Activated CD4-positive, alpha-beta T cell treated with anti-CD3 and anti-CD28 coated beads, Interleukin-2, amount 50 U/mL, for 16 hours (primary cell): ENCODE measurements at regions not wholly inside any gene's neighbourhood (a gene's known extent, or its start where the extent isn't known, plus 50 kb on each side); places are given as distances from the start of the nearest gene placed in this dataset.
"Not testable (repeated sequence)": the region's sequence is repeated elsewhere in the genome, so short reads cannot be mapped to it uniquely, and the experiment has no call there.

Source experiments
- DNase-seq: peaks from one replicate; pipeline ENCODE4 v3.0.0-alpha.2; 2020

GRCh38 chr2:34523958-34524514 is 924.9 kb upstream of the FAM98A start:
- DNase-seq = no peak

- DNase-seq = no peak
These were observed 920.6 kb upstream of the FAM98A start for GRCh38 chr2:34519659-34520058.

GRCh38 chr2:34498561-34498960 is 899.5 kb upstream of the FAM98A start:
- DNase-seq = no peak

- not testable (repeated sequence) for DNase-seq
These were observed 895.1 kb upstream of the FAM98A start for GRCh38 chr2:34494192-34494591.

GRCh38 chr2:34492561-34493455 is 893.7 kb upstream of the FAM98A start:
- DNase-seq = no peak

GRCh38 chr2:34486965-34487364 is 887.9 kb upstream of the FAM98A start:
- DNase-seq = no peak

GRCh38 chr2:34481542-34481941 is 882.4 kb upstream of the FAM98A start:
- no peak for DNase-seq

- DNase-seq = no peak
These were observed 881.3 kb upstream of the FAM98A start for GRCh38 chr2:34480366-34480765.

- no peak for DNase-seq
These were observed 876.1 kb upstream of the FAM98A start for GRCh38 chr2:34475156-34475555.

GRCh38 chr2:34474646-34475045 is 875.5 kb upstream of the FAM98A start:
- DNase-seq = no peak

GRCh38 chr2:34447097-34447496 is 848.0 kb upstream of the FAM98A start:
- no peak for DNase-seq

GRCh38 chr2:34423301-34423700 is 824.2 kb upstream of the FAM98A start:
- no peak for DNase-seq

GRCh38 chr2:34419856-34420255 is 820.8 kb upstream of the FAM98A start:
- no peak for DNase-seq

- DNase-seq = no peak
These were observed 817.8 kb upstream of the FAM98A start for GRCh38 chr2:34416856-34417255.

GRCh38 chr2:34414856-34415255 is 815.8 kb upstream of the FAM98A start:
- no peak for DNase-seq

GRCh38 chr2:34408100-34408499 is 809.0 kb upstream of the FAM98A start:
- no peak for DNase-seq

GRCh38 chr2:34403512-34403911 is 804.4 kb upstream of the FAM98A start:
- DNase-seq = no peak

GRCh38 chr2:34402376-34402775 is 803.3 kb upstream of the FAM98A start:
- DNase-seq = no peak

- DNase-seq = no peak
These were observed 802.1 kb upstream of the FAM98A start for GRCh38 chr2:34401186-34401585.

- no peak for DNase-seq
These were observed 789.3 kb upstream of the FAM98A start for GRCh38 chr2:34388446-34388845.

GRCh38 chr2:34387536-34387935 is 788.4 kb upstream of the FAM98A start:
- DNase-seq = no peak

GRCh38 chr2:34379586-34379985 is 780.5 kb upstream of the FAM98A start:
- no peak for DNase-seq

GRCh38 chr2:34373586-34374233 is 774.6 kb upstream of the FAM98A start:
- no peak for DNase-seq

- DNase-seq = no peak
These were observed 773.9 kb upstream of the FAM98A start for GRCh38 chr2:34372967-34373366.
